Testis (tissue), 2 donors: ENCODE measurements at regions not wholly inside any gene's neighbourhood (a gene's known extent, or its start where the extent isn't known, plus 50 kb on each side); places are given as distances from the start of the nearest gene placed in this dataset.

ENCODE experiments used
- DNase-seq: peaks from one replicate; pipeline ENCODE4 v3.0.0-alpha.2; 2019
- H3K27ac ChIP-seq, 2 donors: fragments of 200-600 bp; sonication (generic); one replicate each; pipeline ENCODE4 v1.5.1; 2019
- H3K27me3 ChIP-seq: fragments of 200-600 bp; sonication (generic); one replicate; pipeline ENCODE4 v1.5.1; 2019
- H3K36me3 ChIP-seq: fragments of 200-600 bp; sonication (generic); one replicate; pipeline ENCODE4 v1.5.1; 2017; ENCODE audit warnings: low read depth; ENCODE audit errors: missing control alignments
- H3K4me1 ChIP-seq: fragments of 200-600 bp; sonication (generic); one replicate; pipeline ENCODE4 v1.5.1; 2019
- H3K4me3 ChIP-seq, 2 donors: fragments of 200-600 bp; sonication (generic); one replicate each; pipeline ENCODE4 v1.5.1; 2017 to 2019
- H3K9me3 ChIP-seq: fragments of 200-600 bp; sonication (generic); one replicate; pipeline ENCODE4 v1.5.1; 2017
- POLR2A ChIP-seq: fragments of 450-650 bp; IDR thresholded peaks from one replicate; pipeline ENCODE4 v1.6.1; 2017; ENCODE audit warnings: antibody characterized with exemption, mild to moderate bottlenecking, moderate library complexity
- WGBS, 2 donors: methylation state at CpG; one replicate each; pipeline ENCODE4 v1.1.5; 2018; 5-methylcytosine and 5-hydroxymethylcytosine counted together
- intact Hi-C: fragments of 100-400 bp; cut with DNase I; formaldehyde crosslinking; loops from one replicate; pipeline ENCODE4 v1.15.1; 2023; ENCODE audit warnings: low total_unique reads
- TF ChIP-seq, protein P1 (sequence below), 3 experiments: fragments of 450-650 bp in 2 of 3; fragments of 200-600 bp in 1 of 3; sonication (generic) in 1 of 3; IDR thresholded peaks; one replicate each; pipeline ENCODE4 v1.5.1; 2016 to 2019; ENCODE audit warnings: antibody characterized with exemption in 3 of 3, mild to moderate bottlenecking in 2 of 3, moderate library complexity in 1 of 3

- WGBS, 2 donors, result 86 to 91% methylated on average over 3 of the region's 3 CpGs
- no peaks in the 10 kb centered on the region for H3K4me1 ChIP-seq
- DNase-seq, result no peak
- no peak overlapping the region for H3K4me3 ChIP-seq
- TF ChIP-seq, protein P1, sequence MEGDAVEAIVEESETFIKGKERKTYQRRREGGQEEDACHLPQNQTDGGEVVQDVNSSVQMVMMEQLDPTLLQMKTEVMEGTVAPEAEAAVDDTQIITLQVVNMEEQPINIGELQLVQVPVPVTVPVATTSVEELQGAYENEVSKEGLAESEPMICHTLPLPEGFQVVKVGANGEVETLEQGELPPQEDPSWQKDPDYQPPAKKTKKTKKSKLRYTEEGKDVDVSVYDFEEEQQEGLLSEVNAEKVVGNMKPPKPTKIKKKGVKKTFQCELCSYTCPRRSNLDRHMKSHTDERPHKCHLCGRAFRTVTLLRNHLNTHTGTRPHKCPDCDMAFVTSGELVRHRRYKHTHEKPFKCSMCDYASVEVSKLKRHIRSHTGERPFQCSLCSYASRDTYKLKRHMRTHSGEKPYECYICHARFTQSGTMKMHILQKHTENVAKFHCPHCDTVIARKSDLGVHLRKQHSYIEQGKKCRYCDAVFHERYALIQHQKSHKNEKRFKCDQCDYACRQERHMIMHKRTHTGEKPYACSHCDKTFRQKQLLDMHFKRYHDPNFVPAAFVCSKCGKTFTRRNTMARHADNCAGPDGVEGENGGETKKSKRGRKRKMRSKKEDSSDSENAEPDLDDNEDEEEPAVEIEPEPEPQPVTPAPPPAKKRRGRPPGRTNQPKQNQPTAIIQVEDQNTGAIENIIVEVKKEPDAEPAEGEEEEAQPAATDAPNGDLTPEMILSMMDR (IDR thresholded peaks at IDR 0.05), result no peak
- no peak for TF ChIP-seq POLR2A
- intact Hi-C loops, result no loop called here
- H3K27me3 ChIP-seq, result no peaks in the 10 kb centered on the region
- no peak overlapping the region for H3K27ac ChIP-seq
- H3K9me3 ChIP-seq, result no peaks in the 10 kb centered on the region
- H3K36me3 ChIP-seq, result no peaks in the 10 kb centered on the region
These were observed 1038.3 kb downstream of the KCNT2 start for GRCh38 chr1:195569934-195570333.

- TF ChIP-seq, protein P1 (IDR thresholded peaks at IDR 0.05), result no peak
- no peak for TF ChIP-seq POLR2A
- no peak overlapping the region for H3K4me3 ChIP-seq
- intact Hi-C loops, result no loop called here
- DNase-seq, result no peak
- H3K27me3 ChIP-seq, result no peaks in the 10 kb centered on the region
- no peaks in the 10 kb centered on the region for H3K4me1 ChIP-seq
- no peaks in the 10 kb centered on the region for H3K36me3 ChIP-seq
- H3K9me3 ChIP-seq, result no peaks in the 10 kb centered on the region
- no peak overlapping the region for H3K27ac ChIP-seq
These were observed 1039.9 kb downstream of the KCNT2 start for GRCh38 chr1:195568389-195568788.

DNA sequence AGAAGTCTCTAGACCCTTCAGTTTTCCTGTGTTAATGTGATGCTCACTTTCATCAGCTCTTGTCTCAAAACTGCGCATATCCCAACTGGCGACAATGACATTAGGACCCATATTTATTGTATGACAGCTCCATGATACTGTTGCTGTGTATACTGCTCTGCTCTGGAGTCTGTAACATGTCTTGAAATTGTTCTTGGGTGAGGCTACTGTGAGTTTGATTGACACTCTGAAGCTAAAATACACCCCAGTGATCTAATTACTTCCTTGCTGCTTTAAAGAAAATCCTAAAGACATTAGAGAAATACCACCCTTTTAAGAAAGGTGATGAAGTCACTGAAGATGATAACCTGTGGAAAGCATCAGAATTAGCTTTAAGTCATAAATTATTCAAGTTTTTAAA lies 1046.2 kb downstream of the KCNT2 start:
- H3K27me3 ChIP-seq, result no peaks in the 10 kb centered on the region
- H3K4me1 ChIP-seq, result no peaks in the 10 kb centered on the region
- H3K9me3 ChIP-seq, result no peaks in the 10 kb centered on the region
- intact Hi-C loops, result no loop called here
- WGBS, 2 donors, result 91 to 99% methylated on average over 2 of the region's 2 CpGs
- DNase-seq, result no peak
- TF ChIP-seq, protein P1 (IDR thresholded peaks at IDR 0.05), result no peak
- no peak for TF ChIP-seq POLR2A
- no peaks in the 10 kb centered on the region for H3K36me3 ChIP-seq
- H3K27ac ChIP-seq, result no peak overlapping the region
- no peak overlapping the region for H3K4me3 ChIP-seq

DNA sequence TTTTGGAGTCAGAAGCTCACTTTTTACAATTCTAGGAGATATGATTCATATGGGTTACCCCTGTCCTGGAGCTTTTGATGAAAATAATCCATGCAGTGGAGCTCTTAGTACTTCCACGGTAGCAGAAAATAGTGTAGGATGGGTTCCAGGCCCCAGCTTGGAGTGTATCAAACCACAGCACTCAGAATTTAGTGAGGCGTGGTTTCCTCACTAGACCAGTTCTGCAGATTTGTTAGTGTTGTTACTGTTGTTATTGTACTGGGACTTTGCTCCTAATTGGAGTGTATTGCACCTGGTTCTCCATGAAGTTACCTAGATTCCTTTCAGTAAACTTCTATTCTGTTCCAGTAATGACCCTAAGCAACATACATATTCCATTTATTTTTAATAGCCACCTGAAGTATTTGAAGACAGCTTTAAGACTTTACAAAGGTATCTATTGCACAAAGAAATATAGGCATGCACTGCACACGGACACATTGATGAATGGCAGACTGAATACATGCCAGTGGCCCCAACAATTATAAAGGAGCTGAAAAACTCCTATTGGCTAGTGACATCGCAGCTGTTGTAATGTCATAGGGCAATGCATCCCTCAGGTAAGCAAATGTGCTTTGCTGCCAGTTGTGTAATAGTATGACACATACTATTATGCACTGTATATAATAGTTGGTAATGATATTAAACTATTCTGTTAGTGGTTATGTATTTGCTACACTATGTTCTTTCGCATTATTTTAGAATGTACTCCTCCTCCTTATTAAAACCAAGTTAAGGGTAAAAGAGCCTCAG lies 1058.0 kb downstream of the KCNT2 start:
- 85 to 87% methylated on average over 5 of the region's 5 CpGs for WGBS, 2 donors
- intact Hi-C loops, result no loop called here

More for the DNA sequence above, 1058.0 kb downstream of the KCNT2 start:
- Histone ChIP-seq H3K9me3 (no peaks in the 10 kb centered on the region), H3K27me3 (no peaks in the 10 kb centered on the region), H3K4me3 (no peak overlapping the region), H3K36me3 (no peaks in the 10 kb centered on the region), H3K4me1 (no peaks in the 10 kb centered on the region), H3K27ac (no peak overlapping the region)
- DNase-seq, result no peak
- TF ChIP-seq POLR2A, result no peak
- TF ChIP-seq, protein P1 (IDR thresholded peaks at IDR 0.05), result no peak
